ENCODE measurements at regions not wholly inside any gene's neighbourhood (a gene's known extent, or its start where the extent isn't known, plus 50 kb on each side); places are given as distances from the start of the nearest gene placed in this dataset.
A peak's percentile ranks its signal among the peaks of the same experiment; 100 is the strongest.

DNA sequence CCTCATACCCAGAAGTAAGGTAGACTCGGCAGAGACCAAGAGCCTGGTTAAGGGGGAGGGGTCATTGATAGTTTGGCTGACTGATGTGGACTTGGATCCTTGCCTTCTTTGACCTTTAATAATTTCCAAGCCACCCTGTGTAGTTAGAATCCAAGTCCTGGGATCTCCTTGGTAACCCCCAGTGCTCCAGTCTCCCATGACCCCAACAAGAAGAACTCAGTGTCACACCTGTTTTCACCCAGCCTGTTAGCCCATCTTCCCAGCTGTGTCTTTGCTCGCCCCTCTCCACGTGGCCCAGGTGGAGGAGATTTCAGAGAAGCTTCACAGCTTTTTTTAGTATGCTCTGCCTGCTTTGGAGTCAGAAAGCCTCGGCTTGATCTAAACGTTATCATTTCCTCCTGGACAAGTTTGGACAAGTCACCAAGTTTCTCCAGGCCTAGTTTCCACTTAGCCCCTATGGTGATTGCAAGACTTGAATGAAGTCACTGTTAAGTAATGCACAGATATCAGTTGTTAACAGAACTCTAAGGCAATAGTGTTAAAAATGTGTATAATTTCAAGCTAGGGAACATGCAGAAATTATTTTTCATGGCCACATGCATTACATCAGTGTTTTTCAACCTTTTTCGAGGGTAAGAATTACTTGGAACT lies 170.0 kb downstream of the TMEM38B start:
- no peak for DNase-seq

DNA sequence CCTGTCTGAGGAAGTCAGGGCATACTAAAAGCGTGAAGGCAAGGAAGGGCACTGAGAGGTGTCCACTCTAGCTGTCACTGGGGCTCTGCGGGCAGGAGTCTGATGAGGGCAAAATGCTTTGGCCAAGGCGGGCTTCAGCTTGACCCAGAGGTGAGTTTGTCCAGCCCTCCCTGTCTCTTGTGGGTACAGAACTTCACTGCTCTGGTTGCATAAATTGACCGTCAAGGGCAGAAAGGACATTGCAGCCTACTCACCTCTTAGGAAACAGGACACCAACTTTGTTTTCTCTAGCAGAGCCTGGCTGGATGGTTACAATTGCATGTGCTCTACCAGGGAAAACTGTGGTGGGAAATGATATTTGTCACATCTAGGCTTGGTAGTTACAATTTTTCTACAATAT lies 170.9 kb downstream of the TMEM38B start:
- no peak for DNase-seq

DNA sequence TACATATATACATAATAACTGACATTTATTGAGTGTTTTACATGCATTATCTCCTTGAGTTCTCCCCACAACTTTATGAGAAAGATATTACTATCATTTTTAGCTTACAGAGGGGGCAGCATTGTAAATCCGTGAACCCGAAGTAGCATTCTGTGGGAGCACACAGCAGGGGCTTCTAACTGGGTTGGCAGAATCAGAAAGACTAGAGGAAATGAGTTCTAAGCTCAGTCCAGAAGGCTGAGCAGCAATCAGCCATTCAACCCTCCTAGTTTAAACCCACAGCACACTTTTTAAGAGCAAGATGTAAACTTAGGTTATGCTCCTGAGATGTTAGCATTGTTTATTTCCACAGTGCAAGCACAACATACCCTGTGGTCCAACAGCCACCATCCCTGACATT lies 177.2 kb downstream of the TMEM38B start:
- no peak for DNase-seq

DNA sequence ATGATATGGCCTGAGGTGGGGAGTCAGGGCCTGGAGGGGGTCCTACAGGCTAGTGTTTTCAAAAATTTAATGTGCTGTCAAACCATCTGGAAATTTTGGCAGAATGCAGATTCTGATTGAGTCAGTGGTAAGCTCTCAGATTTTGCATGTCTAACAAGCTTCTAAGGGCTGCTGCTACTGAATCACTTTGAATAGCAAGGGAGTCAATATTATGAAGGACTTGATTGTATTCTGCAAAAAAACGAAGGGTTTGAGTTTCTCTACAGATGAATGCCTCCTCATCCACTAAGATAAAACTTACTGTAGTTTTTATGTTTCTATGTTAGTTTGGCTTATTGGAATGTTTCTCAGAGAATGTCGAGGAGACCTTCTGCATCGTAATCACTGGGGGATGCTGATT lies 179.5 kb downstream of the TMEM38B start:
- DNase-seq, result no peak

DNA sequence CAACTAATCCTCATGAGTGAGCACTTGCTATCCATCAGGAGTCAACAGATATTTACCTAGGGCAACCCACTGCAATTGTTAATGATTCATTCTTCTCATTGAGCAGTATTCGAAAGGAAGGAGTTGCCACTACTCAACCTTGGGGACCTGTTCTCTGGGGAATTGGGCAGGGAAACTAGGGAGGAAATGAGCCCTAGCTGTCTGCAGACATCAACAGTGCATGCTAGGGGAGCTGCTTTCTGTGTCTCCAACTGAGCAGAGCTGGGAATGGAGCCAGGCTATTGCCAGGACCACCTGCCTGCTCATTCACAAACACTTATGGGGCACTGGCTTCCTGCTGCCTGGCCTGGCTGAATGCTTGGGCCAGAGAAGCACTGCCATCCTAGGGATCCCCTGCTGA lies 183.4 kb downstream of the TMEM38B start:
- DNase-seq, result peak; percentile 41

DNA sequence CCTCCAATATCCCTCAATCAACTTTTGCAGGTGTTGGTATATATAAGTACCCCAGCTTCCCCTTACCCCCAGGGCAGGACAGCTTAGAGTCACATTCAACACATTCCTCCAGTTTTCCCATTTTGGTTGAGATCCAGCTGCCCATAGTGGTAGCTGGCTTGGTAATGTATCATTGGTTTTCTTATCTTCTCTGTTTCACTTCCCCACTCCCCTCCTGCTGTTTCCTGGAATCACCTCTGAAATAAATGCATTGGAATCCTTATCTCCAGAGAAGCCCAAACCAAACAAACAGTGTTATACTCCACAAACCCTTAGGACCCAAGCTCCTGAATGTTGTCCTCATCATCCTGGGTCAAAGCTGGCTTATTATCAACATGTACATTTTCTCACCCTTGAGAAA lies 184.8 kb downstream of the TMEM38B start:
- DNase-seq, result no peak

DNA sequence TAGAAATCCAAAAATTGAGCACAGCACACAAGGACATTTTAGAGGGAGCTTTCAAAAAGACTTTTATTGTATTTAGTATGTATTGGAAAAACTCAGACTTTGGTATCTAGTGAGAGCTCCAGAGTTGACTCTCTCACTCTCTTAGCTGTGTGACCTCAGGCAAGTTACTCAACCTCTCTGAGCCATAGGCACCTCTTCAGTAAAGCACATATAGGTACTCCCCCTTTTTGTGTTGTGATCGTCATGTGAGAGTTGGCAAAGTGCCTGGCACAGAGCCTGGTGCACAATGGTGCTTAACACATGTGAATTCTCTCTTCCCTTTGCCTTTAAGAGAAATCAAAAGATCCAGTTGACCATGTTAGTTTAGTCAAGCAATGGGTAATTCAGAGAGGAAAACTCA lies 186.2 kb downstream of the TMEM38B start:
- DNase-seq, result no peak

DNA sequence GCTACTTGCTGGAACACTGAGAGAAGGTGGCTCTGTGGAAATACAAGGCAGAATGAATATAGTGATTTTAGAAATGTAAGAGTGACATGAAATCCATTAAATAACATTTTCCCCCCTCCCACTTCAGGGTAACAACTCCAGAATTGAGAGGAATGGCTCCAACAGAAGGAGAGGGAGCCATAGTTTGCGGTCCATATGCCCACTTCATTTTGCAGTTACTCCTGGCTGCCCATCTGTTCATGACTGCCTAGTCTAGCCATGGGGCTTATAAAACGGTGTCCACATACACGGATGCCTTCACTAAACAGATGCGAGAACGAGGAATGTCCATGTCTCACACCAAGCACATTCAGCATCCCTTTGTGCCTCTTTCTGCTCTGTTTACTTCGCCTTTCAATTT lies 186.7 kb downstream of the TMEM38B start:
- no peak for DNase-seq

DNA sequence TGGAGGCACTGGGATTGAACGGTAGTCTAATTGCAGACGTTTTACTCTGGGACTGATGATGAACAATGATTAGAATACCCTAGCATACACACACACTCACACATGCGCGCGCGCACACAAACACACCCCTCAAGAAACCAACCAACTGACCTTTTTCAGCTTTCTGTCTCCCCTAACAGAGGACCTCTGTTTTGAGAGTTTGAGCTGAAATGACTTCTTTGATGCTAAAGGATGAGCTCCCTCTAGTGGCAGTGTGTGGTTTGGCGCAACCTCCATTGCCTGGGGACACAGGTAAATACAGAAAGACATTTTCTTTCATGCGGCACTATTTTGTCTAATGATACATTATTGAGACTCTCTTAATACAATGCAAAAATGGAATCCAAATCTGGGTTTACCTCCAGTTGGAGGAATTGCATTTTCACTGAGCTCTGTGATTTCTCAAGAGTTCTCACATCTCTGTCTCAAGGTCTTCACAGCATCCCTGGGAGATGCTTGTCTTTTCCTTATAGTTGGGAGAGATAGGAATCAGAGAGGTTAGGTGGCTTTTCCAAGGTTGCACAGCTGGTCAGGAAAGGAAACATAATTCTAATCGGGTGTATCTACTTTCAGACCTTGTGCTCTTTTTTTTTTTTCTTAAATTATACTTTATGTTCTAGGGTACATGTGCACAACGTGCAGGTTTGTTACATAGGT lies 187.5 kb downstream of the TMEM38B start:
- peak; percentile 32 for DNase-seq

DNA sequence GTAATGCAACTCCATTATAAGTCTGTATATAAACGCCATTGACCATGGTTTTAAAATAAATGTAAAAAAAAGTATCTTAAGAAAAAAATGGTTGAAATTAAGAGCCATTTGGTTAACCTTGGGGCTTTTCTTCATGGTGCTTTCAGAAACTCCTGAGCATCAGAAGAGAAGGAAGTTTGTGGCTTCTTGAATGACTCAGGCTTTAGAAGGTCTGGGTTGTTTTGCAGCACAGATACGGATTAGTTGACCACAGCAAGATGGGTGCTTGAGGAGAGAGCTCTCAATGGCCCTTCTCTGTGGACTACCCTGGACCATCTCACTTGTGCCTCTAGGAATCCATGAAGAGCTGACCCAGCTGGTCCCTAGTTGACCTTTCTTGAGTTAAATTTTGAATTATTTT lies 189.5 kb downstream of the TMEM38B start:
- no peak for DNase-seq

DNA sequence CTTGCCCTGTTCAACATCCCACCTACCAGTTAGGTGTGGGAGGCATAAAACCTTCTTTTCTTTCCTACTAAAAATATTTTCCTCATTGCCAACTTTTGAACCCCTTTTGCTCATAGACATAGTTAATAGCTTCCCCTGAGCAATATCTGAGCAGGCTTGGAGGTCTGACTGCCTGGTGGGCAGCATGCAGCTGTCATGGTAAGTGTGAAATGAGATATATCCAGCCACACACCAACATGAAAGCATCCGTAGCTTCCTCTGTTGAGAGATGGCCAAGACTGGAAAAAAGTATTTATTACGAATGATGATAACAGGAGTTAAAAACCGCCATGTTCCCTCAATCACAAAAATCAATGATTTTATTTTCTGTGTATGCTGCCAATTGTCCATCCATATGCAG lies 190.1 kb downstream of the TMEM38B start:
- DNase-seq, result no peak

DNA sequence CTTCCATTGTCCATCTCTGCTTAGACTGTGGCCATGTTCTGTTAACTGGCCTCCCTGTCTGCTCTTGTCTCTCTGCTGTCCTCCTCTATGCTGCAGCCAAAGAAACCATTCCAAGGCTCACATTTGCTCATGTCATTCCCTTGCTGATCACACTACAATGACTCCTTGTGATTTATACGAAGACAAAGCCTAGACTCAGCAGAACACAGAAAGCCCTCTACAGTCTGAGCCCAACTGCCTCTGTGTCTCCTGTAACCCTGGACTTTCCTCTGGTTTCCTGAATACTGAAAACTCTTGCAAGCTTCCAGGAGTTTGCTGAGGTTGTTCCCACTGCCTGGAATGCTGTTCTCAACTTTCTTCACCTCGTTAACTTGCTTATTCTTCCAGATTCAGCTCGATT lies 191.8 kb downstream of the TMEM38B start:
- no peak for DNase-seq

DNA sequence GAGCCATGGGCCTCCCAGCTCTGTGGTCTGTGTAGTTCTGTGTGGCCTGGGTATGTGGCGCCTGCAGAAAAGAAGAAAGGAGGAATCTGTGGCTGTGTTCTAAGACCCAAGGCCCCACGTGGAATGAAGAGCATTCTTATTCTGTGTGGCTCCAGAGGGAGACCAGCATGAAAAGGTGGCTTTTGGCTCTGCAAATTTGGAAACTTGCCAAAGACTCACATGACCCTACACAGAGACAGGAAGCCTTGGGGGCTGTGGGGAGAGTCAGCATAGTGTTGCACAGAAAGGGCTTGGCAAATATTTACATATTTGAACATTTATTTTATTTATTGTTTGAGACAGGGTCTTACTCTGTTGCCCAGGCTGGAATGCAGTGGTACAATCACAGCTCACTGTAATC lies 193.3 kb downstream of the TMEM38B start:
- no peak for DNase-seq

DNA sequence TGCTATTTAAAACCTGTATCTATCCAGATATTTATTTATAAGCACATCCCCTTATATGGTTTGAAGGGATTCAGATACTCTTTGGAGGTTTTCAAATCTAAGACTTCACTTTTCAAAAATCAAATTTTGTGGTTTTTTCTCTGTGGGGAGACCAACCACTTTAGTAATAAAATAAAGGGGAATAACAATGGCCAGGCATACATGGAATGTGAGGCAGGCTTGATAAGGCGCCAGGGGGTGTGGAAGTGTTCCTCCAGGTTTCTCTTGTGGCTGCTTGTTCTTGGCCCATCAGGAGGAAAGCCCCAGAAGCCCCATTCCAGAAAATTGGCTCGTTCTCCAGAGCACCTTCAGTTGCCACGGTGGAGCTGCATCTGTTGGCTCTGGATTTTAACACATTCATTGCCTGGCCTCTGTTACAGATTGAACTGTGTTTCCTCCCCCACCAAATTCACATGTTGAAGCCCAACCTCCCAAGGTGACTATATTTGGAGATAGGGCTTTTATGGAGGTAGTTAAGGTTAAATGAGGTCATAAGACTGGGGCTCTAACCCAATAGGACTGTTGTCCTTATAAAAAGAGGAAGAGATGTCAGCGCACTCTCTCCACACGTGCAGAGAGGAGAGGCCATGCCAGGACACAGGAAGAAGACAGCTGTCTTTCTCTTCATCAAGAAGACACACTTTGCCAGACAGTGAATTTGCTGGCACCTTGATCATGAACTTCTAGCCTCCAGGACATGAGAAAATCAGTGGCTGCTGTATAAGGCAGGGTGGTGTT lies 195.9 kb downstream of the TMEM38B start:
- DNase-seq, result no peak

DNA sequence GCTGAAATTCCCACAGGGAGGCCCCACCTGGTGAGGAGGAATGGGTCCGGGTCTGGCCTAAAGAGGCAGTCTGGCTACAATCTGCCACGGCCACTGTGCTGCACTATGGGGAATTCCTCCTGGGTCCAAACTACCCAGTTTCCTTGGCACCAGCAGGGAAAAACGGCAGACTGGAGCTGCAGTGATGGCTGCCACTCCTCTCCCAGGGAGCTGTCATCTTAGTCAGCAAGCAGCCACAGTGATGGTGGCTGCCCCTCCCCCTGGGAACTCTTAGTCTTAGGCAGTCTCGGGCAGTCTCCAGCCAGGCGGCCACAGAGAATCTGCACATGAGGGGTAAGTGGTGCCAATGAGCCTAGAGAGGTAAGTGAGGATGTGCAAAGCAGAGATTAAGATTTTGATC lies 205.8 kb downstream of the TMEM38B start:
- no peak for DNase-seq

DNA sequence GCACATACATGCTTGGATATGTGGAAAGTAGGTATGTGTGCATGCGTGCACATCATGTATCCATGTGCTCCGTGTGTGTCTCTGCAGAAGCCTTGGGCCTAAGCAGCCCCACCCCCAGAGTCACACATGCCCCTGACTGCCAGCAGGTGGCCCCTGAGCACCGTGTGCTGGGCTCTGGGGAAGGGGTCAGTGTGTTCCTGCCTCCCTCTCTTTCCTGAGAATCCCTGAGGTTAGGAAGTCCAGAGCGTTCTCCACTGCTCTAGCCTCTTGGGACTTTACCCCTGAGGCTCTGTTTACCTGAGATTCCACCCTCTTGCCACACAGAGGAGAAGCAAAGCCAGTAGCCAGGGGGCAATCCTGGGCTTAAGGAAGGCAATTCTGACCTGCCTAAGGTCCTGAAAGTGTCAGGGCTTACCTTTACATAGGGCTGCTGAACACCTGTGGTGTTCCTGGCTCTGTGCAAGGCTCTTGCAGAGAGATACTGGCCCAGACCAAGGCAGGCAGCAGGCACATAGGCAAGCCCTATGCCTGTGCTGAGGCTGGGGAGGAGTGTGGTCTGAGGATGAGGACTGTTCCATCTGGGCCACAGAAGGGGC lies 207.3 kb downstream of the TMEM38B start:
- DNase-seq, result no peak

DNA sequence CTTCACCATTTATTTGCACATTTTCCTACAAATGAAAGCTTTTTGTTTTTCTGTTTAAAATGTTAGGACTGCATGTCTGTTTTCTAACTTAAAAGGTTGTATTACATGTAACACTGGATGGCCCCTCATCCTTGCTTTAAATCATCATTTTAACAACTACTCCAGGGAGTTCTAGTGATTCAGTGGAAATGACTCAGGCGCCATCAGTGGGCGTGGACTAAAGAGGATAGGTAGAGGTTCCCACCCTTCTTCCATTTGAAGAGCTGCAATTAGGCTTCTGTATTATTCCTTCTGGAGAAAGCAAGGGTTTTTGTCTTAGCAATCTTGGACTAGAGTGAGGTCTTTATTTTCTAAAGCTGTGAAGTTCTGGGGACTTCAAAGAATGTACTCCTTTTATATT lies 213.7 kb downstream of the TMEM38B start:
- no peak for DNase-seq

DNA sequence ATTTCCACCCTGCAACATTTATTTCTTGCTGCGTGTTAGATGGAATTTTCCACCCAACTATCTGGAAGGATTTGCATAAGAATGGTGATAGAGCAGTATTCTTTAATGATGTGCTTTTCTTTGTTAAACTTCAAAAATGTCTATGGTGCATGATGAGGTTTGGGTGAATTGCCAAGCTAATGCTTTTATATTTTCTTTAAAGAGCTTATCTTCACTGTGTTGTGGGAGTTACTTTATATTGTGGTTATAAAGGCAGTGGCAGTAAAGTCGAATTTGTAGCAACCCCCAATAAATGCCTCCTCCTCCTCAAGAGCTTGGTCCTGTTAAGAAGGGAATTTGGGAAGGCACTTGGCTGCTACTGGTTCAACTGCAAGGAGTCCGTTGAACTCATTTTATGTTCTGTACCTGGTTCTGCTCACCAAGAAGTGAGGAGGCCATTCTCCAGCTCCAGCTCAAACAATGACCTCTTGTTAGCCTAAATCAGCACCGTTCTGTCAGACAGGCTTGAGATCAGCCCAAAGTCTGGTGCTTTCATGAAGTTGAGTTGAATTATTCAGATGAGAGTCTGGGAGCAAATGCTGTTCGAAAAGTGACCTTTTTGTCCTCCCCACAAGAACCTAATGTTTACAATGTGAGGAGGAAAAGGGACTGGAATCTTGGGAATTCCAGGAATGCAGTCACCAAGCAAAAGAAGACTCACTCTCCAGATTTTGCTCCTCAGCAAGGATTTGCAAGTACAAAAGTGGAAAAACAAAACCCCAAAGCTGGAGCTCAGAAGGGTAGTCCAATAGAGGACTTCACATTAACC lies 217.0 kb downstream of the TMEM38B start:
- no peak for DNase-seq

DNA sequence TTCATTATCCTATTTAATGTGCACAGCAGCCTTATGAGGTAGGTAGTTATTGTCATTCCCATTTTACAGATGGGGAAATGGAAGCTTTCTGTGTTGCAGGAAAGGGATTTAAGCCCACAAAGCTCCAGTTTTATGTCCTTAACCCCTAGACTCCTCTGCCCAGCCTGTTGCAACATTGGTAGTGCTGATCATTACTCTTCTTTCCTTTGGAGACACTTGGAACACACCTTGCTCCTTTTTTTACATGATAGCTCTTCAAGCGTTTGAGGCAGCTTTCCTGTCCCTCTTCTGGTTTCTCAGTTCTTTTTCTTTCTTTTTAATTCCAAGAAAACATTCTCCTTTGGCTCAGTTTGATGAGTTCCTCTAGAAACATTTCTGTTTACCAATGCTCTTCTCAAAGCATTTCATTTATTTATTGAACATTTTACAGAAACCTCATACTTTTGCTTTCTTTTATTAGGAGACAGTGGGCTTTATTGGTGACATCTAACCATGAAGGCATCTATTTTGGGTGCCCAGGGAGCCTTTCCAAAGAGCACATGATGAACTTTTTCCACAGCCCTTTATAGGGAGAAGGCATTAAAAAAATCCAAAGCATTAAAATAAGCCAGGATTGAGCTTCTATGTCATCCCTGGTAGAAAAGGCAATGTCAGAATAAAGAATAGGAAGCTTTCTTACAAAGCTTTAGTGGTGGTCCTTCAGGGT lies 218.0 kb downstream of the TMEM38B start:
- no peak for DNase-seq

DNA sequence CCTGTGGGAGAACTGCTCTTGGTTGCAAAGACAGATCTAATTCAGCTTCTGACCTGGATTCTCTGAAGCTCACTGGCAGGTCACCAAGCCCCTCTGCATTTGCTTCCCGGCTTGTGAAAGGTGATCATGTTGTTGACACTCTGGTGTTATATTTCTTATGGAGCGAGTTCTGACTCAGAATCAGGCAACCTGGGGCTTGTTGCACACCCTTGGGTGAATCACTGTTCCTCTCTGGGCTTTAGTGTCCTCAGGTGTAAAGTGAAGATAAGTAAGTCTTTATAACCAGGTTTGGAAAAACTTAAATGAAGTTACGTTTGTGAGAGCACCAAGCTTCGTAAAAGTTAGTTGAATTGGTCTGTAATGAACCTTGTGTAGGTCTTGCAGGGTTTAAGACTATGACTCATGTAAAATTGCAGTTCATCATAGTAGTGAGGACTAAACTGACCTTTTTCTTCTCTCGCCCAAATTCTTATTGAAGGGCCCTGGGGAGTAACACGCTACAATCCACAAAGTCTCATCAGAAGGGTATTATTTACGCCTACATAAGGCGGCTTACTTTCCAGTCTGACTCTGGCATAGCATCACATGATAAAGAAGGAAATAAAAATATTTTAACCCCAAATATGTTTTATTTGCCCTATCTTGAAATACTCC lies 218.6 kb downstream of the TMEM38B start:
- no peak for DNase-seq

DNA sequence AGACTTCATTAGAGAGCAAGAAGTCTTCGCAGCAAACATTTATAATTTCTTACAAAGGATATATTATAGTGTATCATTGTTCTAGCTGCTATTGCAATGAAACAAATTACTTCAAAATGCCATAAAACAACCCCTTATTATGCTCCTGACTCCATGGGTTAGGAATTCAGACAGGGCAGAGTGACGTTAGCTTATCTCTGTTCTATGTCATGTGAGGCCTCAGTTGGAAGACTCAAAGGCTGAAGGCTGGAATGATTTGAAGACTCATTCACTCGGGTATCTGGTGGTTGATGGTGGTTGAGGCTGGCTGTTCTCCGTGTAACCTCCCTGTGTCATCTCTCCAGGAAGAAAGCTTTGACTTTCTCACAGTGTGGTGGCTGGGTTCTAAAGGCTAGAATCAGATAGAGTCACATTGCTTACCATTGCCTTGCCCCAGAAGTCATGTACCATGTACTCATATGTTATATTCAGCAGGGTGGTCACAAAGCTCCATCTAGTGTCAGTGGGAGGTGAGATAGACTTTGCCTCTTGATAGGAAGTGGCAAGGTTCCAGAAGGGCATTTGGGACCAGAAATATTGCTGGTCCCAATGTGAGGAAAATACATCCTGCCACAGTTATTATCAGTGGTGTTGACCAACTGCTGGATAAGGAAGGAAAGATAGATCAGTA lies 226.9 kb downstream of the TMEM38B start:
- DNase-seq, result no peak

Data from DMS79 treated with DMSO at 0.1 percent for 48 hours (cell line).